ENCODE measurements at regions not wholly inside any gene's neighbourhood (a gene's known extent, or its start where the extent isn't known, plus 50 kb on each side); places are given as distances from the start of the nearest gene placed in this dataset.

DNA sequence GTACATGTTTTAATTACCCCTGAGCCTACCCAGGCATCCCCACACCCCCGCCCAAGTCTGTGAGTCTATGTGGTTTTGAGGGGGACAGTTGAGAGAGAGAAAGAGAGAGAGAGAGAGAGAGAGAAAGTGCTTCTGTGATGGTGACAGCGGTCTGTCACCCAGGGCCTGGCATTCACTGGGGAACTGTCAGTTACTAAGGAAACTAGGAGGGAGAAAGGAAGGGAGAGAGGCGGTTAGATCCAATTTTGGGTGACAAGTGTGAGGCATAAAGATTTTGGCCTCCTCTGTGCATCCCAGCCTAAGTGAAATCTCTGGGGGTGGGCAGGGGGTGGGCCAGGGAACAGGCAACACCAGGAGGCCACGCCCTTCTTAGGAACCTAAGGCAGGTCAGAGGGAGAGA is 498.3 kb downstream of the BUD13 start:
- TF ChIP-seq, protein P1, sequence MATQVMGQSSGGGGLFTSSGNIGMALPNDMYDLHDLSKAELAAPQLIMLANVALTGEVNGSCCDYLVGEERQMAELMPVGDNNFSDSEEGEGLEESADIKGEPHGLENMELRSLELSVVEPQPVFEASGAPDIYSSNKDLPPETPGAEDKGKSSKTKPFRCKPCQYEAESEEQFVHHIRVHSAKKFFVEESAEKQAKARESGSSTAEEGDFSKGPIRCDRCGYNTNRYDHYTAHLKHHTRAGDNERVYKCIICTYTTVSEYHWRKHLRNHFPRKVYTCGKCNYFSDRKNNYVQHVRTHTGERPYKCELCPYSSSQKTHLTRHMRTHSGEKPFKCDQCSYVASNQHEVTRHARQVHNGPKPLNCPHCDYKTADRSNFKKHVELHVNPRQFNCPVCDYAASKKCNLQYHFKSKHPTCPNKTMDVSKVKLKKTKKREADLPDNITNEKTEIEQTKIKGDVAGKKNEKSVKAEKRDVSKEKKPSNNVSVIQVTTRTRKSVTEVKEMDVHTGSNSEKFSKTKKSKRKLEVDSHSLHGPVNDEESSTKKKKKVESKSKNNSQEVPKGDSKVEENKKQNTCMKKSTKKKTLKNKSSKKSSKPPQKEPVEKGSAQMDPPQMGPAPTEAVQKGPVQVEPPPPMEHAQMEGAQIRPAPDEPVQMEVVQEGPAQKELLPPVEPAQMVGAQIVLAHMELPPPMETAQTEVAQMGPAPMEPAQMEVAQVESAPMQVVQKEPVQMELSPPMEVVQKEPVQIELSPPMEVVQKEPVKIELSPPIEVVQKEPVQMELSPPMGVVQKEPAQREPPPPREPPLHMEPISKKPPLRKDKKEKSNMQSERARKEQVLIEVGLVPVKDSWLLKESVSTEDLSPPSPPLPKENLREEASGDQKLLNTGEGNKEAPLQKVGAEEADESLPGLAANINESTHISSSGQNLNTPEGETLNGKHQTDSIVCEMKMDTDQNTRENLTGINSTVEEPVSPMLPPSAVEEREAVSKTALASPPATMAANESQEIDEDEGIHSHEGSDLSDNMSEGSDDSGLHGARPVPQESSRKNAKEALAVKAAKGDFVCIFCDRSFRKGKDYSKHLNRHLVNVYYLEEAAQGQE (IDR thresholded peaks at IDR 0.05; ENCODE audit: low read depth): no peak
- TF ChIP-seq, protein P2, sequence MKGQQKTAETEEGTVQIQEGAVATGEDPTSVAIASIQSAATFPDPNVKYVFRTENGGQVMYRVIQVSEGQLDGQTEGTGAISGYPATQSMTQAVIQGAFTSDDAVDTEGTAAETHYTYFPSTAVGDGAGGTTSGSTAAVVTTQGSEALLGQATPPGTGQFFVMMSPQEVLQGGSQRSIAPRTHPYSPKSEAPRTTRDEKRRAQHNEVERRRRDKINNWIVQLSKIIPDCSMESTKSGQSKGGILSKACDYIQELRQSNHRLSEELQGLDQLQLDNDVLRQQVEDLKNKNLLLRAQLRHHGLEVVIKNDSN (IDR thresholded peaks at IDR 0.05): no peak
- TF ChIP-seq FOXM1 (IDR thresholded peaks at IDR 0.05; ENCODE audit: borderline replicate concordance, low read depth): no peak
- TF ChIP-seq CEBPB (IDR thresholded peaks at IDR 0.05): no peak
- no peak for TF ChIP-seq EP300 (IDR thresholded peaks at IDR 0.05; ENCODE audit: borderline replicate concordance)
- no peak for TF ChIP-seq EGR1 (IDR thresholded peaks at IDR 0.05)
- TF ChIP-seq YY1 (IDR thresholded peaks at IDR 0.05; ENCODE audit: low read depth): no peak

DNA sequence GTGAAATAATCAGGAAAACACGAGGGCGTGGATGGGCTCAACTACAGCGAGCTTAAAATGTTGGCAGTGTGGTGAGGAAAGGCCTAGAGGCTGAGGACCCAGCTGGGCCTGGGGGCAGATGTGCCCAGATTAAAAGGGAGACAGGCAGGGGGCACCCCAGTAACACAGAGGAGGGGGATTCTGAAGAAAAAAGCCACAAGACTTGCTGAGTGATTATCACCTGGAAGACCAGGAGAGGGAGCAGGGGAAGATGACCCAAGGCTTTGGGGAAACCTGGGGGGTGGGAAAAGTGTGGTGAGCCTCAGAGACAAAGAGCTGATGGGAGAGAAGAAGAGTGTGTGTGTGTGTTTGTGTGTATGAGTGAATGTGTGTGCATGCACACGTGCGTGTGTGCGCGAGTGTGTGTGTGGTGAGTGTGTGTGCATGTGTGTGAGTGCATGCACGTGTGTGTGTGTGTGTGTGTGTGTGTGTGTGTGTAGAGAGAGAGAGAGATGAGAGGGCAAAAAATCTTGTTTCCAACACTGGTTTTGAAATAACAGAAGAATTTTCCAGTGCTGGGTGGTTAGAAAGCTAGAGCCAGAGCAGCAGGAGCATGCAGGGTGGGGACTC is 500.5 kb downstream of the BUD13 start:
- TF ChIP-seq TCF12 (IDR thresholded peaks at IDR 0.05; ENCODE audit: low read depth) (no peak), FOXM1 (IDR thresholded peaks at IDR 0.05; ENCODE audit: borderline replicate concordance, low read depth) (no peak), EGR1 (IDR thresholded peaks at IDR 0.05) (no peak), YY1 (IDR thresholded peaks at IDR 0.05; ENCODE audit: low read depth) (no peak), ZBTB7A (IDR thresholded peaks at IDR 0.05; ENCODE audit: low read depth) (no peak), TEAD4 (IDR thresholded peaks at IDR 0.05) (no peak), TAF1 (IDR thresholded peaks at IDR 0.05; ENCODE audit: low read depth) (no peak), CEBPB (IDR thresholded peaks at IDR 0.05) (no peak), RAD21 (IDR thresholded peaks at IDR 0.05; ENCODE audit: low read depth) (no peak), EP300 (IDR thresholded peaks at IDR 0.05; ENCODE audit: borderline replicate concordance) (no peak), CREB1 (IDR thresholded peaks at IDR 0.05; ENCODE audit: low read depth) (no peak)
- TF ChIP-seq, protein P3, sequence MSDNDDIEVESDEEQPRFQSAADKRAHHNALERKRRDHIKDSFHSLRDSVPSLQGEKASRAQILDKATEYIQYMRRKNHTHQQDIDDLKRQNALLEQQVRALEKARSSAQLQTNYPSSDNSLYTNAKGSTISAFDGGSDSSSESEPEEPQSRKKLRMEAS (IDR thresholded peaks at IDR 0.05): no peak
- TF ChIP-seq, protein P1 (IDR thresholded peaks at IDR 0.05; ENCODE audit: low read depth): no peak
- TF ChIP-seq, protein P2 (IDR thresholded peaks at IDR 0.05): no peak

DNA sequence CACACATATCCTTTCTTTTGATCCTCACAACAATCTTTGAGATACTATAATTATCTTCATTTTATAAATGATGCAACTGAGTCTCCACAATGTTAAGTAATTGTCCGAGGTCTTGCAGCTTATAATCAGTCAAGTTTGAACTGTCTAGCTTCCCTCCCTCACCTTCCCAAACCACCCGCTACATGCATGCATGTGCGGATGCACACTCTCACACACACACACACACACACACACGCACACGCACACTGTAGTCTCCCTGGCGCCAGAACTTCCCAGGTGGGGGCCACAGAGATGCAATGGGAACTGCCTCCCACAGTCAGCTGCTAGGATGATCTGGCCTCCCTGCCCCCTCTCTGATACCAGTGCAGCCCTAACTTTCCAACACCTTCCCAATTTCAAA is 501.3 kb downstream of the BUD13 start:
- no peak for TF ChIP-seq TCF12 (IDR thresholded peaks at IDR 0.05; ENCODE audit: low read depth)
- no peak for TF ChIP-seq CREB1 (IDR thresholded peaks at IDR 0.05; ENCODE audit: low read depth)
- no peak for TF ChIP-seq EGR1 (IDR thresholded peaks at IDR 0.05)
- TF ChIP-seq, protein P2 (IDR thresholded peaks at IDR 0.05): no peak
- no peak for TF ChIP-seq TAF1 (IDR thresholded peaks at IDR 0.05; ENCODE audit: low read depth)
- TF ChIP-seq, protein P3 (IDR thresholded peaks at IDR 0.05): no peak
- no peak for TF ChIP-seq NFIC (IDR thresholded peaks at IDR 0.05)
- no peak for TF ChIP-seq CEBPB (IDR thresholded peaks at IDR 0.05)
- TF ChIP-seq, protein P1 (IDR thresholded peaks at IDR 0.05; ENCODE audit: low read depth): no peak
- no peak for TF ChIP-seq YY1 (IDR thresholded peaks at IDR 0.05; ENCODE audit: low read depth)
- no peak for TF ChIP-seq TEAD4 (IDR thresholded peaks at IDR 0.05)
- no peak for TF ChIP-seq RAD21 (IDR thresholded peaks at IDR 0.05; ENCODE audit: low read depth)
- TF ChIP-seq FOXM1 (IDR thresholded peaks at IDR 0.05; ENCODE audit: borderline replicate concordance, low read depth): no peak
- TF ChIP-seq EP300 (IDR thresholded peaks at IDR 0.05; ENCODE audit: borderline replicate concordance): no peak
- TF ChIP-seq ZBTB7A (IDR thresholded peaks at IDR 0.05; ENCODE audit: low read depth): no peak

DNA sequence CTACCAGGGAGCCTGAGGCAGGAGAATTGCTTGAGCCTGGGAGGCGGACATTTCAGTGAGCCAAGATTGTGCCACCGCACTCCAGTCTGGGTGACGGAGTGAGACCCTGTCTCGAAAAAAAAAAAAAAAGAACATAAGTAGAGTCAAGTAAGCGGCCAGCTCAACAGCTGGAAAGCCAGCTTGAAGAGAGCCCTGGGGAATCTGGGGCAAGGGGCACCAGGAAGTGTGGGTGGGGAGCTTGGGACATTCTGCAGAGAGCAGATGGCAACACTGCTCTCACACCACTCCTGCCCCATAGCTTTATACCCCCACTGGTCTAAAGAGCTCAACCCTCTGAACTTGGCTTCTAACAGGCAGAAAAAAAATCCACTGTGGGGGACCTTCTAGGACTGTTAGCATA is 505.6 kb downstream of the BUD13 start:
- no peak for TF ChIP-seq TAF1 (IDR thresholded peaks at IDR 0.05; ENCODE audit: low read depth)
- TF ChIP-seq FOXM1 (IDR thresholded peaks at IDR 0.05; ENCODE audit: borderline replicate concordance, low read depth): no peak
- no peak for TF ChIP-seq NFIC (IDR thresholded peaks at IDR 0.05)
- TF ChIP-seq CEBPB (IDR thresholded peaks at IDR 0.05): no peak
- TF ChIP-seq, protein P1 (IDR thresholded peaks at IDR 0.05; ENCODE audit: low read depth): no peak
- TF ChIP-seq CREB1 (IDR thresholded peaks at IDR 0.05; ENCODE audit: low read depth): no peak
- TF ChIP-seq, protein P2 (IDR thresholded peaks at IDR 0.05): no peak
- no peak for TF ChIP-seq ZBTB7A (IDR thresholded peaks at IDR 0.05; ENCODE audit: low read depth)
- no peak for TF ChIP-seq EP300 (IDR thresholded peaks at IDR 0.05; ENCODE audit: borderline replicate concordance)
- TF ChIP-seq, protein P3 (IDR thresholded peaks at IDR 0.05): no peak
- TF ChIP-seq TCF12 (IDR thresholded peaks at IDR 0.05; ENCODE audit: low read depth): no peak
- no peak for TF ChIP-seq TEAD4 (IDR thresholded peaks at IDR 0.05)
- TF ChIP-seq EGR1 (IDR thresholded peaks at IDR 0.05): no peak
- no peak for TF ChIP-seq YY1 (IDR thresholded peaks at IDR 0.05; ENCODE audit: low read depth)

All from Ishikawa (cell line).